ENCODE measurements at regions not wholly inside any gene's neighbourhood (a gene's known extent, or its start where the extent isn't known, plus 50 kb on each side); places are given as distances from the start of the nearest gene placed in this dataset.

GRCh38 chr20:59451066-59451630, 150.7 kb downstream of the EDN3 start:
- no peak for TF ChIP-seq CTCF (IDR thresholded peaks at IDR 0.05)
- TF ChIP-seq EP300 (IDR thresholded peaks at IDR 0.05), result no peak

Data from tibial nerve (tissue), 4 donors.